Activated naive CD4-positive, alpha-beta T cell treated with anti-CD3 and anti-CD28 coated beads for 36 hours (primary cell): ENCODE measurements at regions not wholly inside any gene's neighbourhood (a gene's known extent, or its start where the extent isn't known, plus 50 kb on each side); places are given as distances from the start of the nearest gene placed in this dataset.

Experiments used
- CTCF ChIA-PET: fragments of 350-600 bp; sonication (Branson Sonifier 250); formaldehyde crosslinking; loops from one replicate; lab custom pipeline; 2021; ENCODE audit warnings: antibody characterized with exemption; lab: Charles Lee
- DNase-seq: peaks from one replicate; pipeline ENCODE4 v3.0.0-alpha.2; 2020
- H3K27ac Mint-ChIP-seq: one replicate; pipeline ENCODE4 v1.8.0; 2021; ENCODE audit warnings: mild to moderate bottlenecking, mixed read lengths
- H3K27me3 Mint-ChIP-seq: one replicate; pipeline ENCODE4 v1.8.0; 2021; ENCODE audit warnings: low read depth, mixed read lengths
- H3K36me3 Mint-ChIP-seq: one replicate; pipeline ENCODE4 v1.8.0; 2021; ENCODE audit warnings: low read depth, mixed read lengths
- H3K4me1 Mint-ChIP-seq: one replicate; pipeline ENCODE4 v1.8.0; 2021; ENCODE audit warnings: low read depth, mixed read lengths
- H3K4me3 Mint-ChIP-seq: one replicate; pipeline ENCODE4 v1.8.0; 2021; ENCODE audit warnings: mild to moderate bottlenecking, moderate library complexity, mixed read lengths
- H3K9me3 Mint-ChIP-seq: one replicate; pipeline ENCODE4 v1.8.0; 2021; ENCODE audit warnings: mixed read lengths
- intact Hi-C: fragments of 100-400 bp; cut with micrococcal nuclease; formaldehyde crosslinking; loops from one replicate; pipeline ENCODE4 v1.15.1; 2023

- Mint-ChIP-seq H3K27me3 (peaks cover 5% of the 10 kb centered on the region), H3K27ac (no peak overlapping the region), H3K9me3 (peaks cover 4% of the 10 kb centered on the region), H3K4me3 (no peak overlapping the region), H3K4me1 (no peaks in the 10 kb centered on the region), H3K36me3 (no peaks in the 10 kb centered on the region)
- intact Hi-C loops, result no loop called here
- CTCF ChIA-PET, result no interaction called here
- no peak for DNase-seq
Observed at GRCh38 chr2:238777369-238778067, 70.4 kb upstream of the TWIST2 start.

GRCh38 chr2:238784671-238785527 lies 63.0 kb upstream of the TWIST2 start:
- Mint-ChIP-seq H3K9me3 (peaks cover 4% of the 10 kb centered on the region), H3K27me3 (peaks cover 11% of the 10 kb centered on the region), H3K27ac (no peak overlapping the region), H3K36me3 (no peaks in the 10 kb centered on the region), H3K4me1 (no peaks in the 10 kb centered on the region), H3K4me3 (no peak overlapping the region)
- intact Hi-C loops, result loop anchor here (1.0 to 5.0 kb wide), 4 partner anchors 65 to 428 kb away; no protein-coding TSS in a partner anchor
- CTCF ChIA-PET, result interaction anchor here (0.6 to 1.7 kb wide), 13 partner anchors 20 to 1961 kb away, joined by 3 to 11 read pairs (median 3); no protein-coding TSS in a partner anchor
- peak; percentile 78 for DNase-seq

GRCh38 chr2:238785528-238785860 lies 62.4 kb upstream of the TWIST2 start:
- CTCF ChIA-PET, result interaction anchor here (0.6 to 1.7 kb wide), 7 partner anchors 62 to 1960 kb away, joined by 3 to 11 read pairs (median 3); no protein-coding TSS in a partner anchor
- Mint-ChIP-seq H3K27ac (no peak overlapping the region), H3K9me3 (peaks cover 4% of the 10 kb centered on the region), H3K4me1 (no peaks in the 10 kb centered on the region), H3K27me3 (peaks cover 11% of the 10 kb centered on the region), H3K4me3 (no peak overlapping the region), H3K36me3 (no peaks in the 10 kb centered on the region)
- intact Hi-C loops, result loop anchor here (1.0 to 5.0 kb wide), 4 partner anchors 65 to 428 kb away; no protein-coding TSS in a partner anchor
- no peak for DNase-seq

DNA sequence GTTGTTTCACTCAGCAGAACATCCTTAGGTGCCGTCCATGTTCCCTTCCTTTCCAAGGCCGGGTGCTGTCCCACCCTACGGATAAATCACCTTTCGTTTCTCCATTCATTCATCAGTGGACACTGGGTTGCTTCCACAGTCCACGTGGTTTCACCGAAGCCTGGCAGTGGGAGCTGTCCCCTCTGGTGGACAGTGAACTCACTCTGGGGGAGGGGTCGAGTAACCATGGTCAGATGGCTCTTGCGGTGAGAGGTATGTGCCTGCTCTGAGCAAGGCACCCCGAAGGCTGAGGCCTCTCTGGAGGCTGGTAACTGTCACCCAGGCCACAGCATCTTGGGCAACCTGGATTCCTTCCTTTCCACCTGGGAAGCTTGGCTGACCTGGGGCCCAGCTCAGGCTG lies 61.5 kb upstream of the TWIST2 start:
- Mint-ChIP-seq H3K9me3 (peaks cover under 1% of the 10 kb centered on the region), H3K27ac (no peak overlapping the region), H3K27me3 (peaks cover 10% of the 10 kb centered on the region), H3K36me3 (no peaks in the 10 kb centered on the region), H3K4me3 (no peak overlapping the region), H3K4me1 (no peaks in the 10 kb centered on the region)
- intact Hi-C loops, result loop anchor here (5.0 kb wide), 1 partner anchor 429 kb away; no protein-coding TSS in a partner anchor
- CTCF ChIA-PET, result interaction anchor here (0.6 kb wide), 1 partner anchor 174 kb away, joined by 4 read pairs; no protein-coding TSS in a partner anchor
- DNase-seq, result no peak

- Mint-ChIP-seq H3K36me3 (no peaks in the 10 kb centered on the region), H3K27ac (no peak overlapping the region), H3K9me3 (no peaks in the 10 kb centered on the region), H3K4me3 (no peak overlapping the region), H3K4me1 (no peaks in the 10 kb centered on the region), H3K27me3 (peaks cover 8% of the 10 kb centered on the region)
- DNase-seq, result no peak
- intact Hi-C loops, result loop anchor here (5.0 kb wide), 1 partner anchor 430 kb away; no protein-coding TSS in a partner anchor
- CTCF ChIA-PET, result no interaction called here
Observed at GRCh38 chr2:238786792-238787490, 60.9 kb upstream of the TWIST2 start.

DNA sequence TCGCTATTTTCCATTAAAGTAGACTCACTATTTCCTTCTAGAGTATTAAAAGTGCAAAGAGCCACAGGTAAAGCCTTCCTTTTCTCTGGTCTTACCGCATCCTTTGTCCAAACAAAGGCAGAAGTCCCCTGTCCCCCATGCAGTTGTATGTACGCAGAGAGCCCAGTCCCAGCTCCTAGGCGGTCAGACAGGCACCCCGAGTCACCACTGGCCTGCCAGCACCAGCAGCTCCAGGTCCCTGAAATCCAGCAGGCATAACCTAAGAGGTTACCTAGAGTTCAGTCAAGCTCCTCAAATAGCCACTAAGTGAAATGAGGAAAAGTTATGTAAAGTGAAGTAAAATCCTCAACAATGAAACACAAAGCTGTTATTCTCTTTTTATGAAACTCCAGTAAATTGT lies 60.4 kb upstream of the TWIST2 start:
- no peak for DNase-seq
- no peaks in the 10 kb centered on the region for H3K36me3 Mint-ChIP-seq
- CTCF ChIA-PET, result no interaction called here
- intact Hi-C loops, result loop anchor here (5.0 kb wide), 1 partner anchor 430 kb away; no protein-coding TSS in a partner anchor
- H3K27me3 Mint-ChIP-seq, result peaks cover 8% of the 10 kb centered on the region
- no peaks in the 10 kb centered on the region for H3K4me1 Mint-ChIP-seq
- H3K4me3 Mint-ChIP-seq, result no peak overlapping the region
- no peaks in the 10 kb centered on the region for H3K9me3 Mint-ChIP-seq
- no peak overlapping the region for H3K27ac Mint-ChIP-seq

DNA sequence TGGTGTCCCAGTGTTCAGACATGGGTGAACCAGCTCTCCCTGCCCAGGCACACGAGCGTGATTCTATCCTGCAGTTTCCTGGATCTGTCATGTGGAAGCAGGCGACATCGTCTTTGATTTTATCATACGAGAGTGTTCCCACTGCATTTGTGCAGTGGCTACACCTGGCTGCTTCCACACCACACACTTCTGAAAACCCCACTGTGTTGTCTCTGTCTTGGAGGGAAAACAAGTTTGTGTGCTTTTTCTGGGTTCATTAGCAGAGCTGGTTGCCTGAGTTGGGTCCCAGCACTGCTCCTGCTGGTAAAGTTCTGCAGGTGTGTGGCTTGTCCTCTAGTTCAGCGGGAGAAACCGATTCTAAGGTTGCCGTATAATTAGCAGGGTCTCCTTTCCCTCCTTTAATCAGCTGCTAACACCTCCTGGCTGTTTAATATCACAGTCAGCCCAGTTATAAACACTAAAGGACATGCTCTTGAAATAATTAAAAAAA lies 58.5 kb upstream of the TWIST2 start:
- peaks cover 5% of the 10 kb centered on the region for H3K27me3 Mint-ChIP-seq

DNA sequence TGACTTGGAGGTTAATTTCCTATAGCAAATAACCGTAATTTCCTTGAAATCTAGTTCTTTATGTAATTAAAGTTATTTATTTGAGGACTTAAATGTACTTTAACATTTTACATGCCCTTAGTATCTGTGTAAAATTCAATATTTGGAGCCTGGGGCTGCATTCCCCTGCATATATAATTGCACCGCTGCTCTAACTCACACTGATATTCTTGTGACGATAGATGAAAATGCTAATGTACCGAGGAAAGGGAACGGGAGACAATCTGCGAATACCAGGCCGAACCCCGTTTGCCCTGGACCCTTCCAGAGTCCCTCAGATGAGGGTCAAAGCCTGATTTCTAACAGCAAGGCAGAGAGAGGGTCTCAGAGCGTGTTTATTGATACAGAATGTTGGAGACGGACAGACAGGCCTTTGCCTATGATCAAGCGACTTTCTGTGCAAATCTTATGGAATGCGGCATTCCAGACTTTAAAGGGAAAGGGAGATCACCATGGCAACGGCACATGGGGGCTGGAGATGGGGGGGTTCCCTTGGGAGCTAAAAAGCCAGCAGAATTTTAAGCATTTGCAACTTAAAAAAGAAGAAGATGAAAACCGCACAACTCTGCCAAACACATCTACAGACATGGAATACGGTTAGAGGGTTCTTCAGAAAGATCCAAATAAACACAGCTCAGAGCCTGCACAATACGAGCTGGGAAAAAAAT lies 57.6 kb upstream of the TWIST2 start:
- Mint-ChIP-seq H3K27ac (no peak overlapping the region), H3K4me1 (no peaks in the 10 kb centered on the region), H3K4me3 (no peak overlapping the region), H3K27me3 (peaks cover 2% of the 10 kb centered on the region), H3K36me3 (no peaks in the 10 kb centered on the region), H3K9me3 (no peaks in the 10 kb centered on the region)
- intact Hi-C loops, result no loop called here
- CTCF ChIA-PET, result no interaction called here
- DNase-seq, result no peak

More for the DNA sequence above, 58.5 kb upstream of the TWIST2 start:
- intact Hi-C loops, result loop anchor here (5.0 kb wide), 1 partner anchor 432 kb away; no protein-coding TSS in a partner anchor
- H3K4me3 Mint-ChIP-seq, result no peak overlapping the region
- no peaks in the 10 kb centered on the region for H3K4me1 Mint-ChIP-seq
- CTCF ChIA-PET, result no interaction called here
- no peaks in the 10 kb centered on the region for H3K36me3 Mint-ChIP-seq
- no peaks in the 10 kb centered on the region for H3K9me3 Mint-ChIP-seq
- no peak overlapping the region for H3K27ac Mint-ChIP-seq
- no peak for DNase-seq

- DNase-seq, result no peak
- H3K27ac Mint-ChIP-seq, result no peak overlapping the region
- peaks cover 2% of the 10 kb centered on the region for H3K27me3 Mint-ChIP-seq
- no peaks in the 10 kb centered on the region for H3K4me1 Mint-ChIP-seq
- intact Hi-C loops, result no loop called here
- no peak overlapping the region for H3K4me3 Mint-ChIP-seq
- H3K36me3 Mint-ChIP-seq, result no peaks in the 10 kb centered on the region
- CTCF ChIA-PET, result no interaction called here
- no peaks in the 10 kb centered on the region for H3K9me3 Mint-ChIP-seq
Observed at GRCh38 chr2:238790833-238791230, 57.1 kb upstream of the TWIST2 start.

- no peaks in the 10 kb centered on the region for H3K9me3 Mint-ChIP-seq
- intact Hi-C loops, result no loop called here
- H3K27ac Mint-ChIP-seq, result no peak overlapping the region
- H3K27me3 Mint-ChIP-seq, result peaks cover 2% of the 10 kb centered on the region
- CTCF ChIA-PET, result no interaction called here
- no peaks in the 10 kb centered on the region for H3K4me1 Mint-ChIP-seq
- DNase-seq, result no peak
- no peak overlapping the region for H3K4me3 Mint-ChIP-seq
- no peaks in the 10 kb centered on the region for H3K36me3 Mint-ChIP-seq
Observed at GRCh38 chr2:238791354-238791753, 56.5 kb upstream of the TWIST2 start.

DNA sequence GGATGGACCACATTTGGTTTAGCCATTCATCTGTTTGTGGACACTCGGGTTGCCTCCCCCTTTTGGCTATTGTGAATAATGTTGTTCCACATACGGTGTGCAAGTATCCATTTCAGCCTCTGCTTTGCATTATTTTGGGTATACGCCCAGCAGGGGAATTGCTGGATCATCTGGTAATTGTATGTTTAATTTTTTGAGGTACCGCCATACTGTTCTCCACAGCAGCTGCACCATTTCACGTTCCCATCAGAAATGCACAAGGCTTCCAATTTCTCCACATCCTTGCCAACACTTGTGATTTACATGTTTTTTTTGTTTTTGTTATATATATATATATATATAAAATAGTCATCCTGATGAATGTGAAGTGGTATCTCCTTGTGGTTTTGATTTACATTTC lies 54.6 kb upstream of the TWIST2 start:
- Mint-ChIP-seq H3K27ac (no peak overlapping the region), H3K4me3 (no peak overlapping the region), H3K4me1 (no peaks in the 10 kb centered on the region), H3K27me3 (peaks cover 5% of the 10 kb centered on the region), H3K36me3 (no peaks in the 10 kb centered on the region), H3K9me3 (no peaks in the 10 kb centered on the region)
- CTCF ChIA-PET, result interaction anchor here (0.7 kb wide), 1 partner anchor 417 kb away, joined by 3 read pairs; no protein-coding TSS in a partner anchor
- intact Hi-C loops, result no loop called here
- no peak for DNase-seq
